GM12873 (cell line): ENCODE measurements at regions not wholly inside any gene's neighbourhood (a gene's known extent, or its start where the extent isn't known, plus 50 kb on each side); places are given as distances from the start of the nearest gene placed in this dataset.

ENCODE experiments used
- CTCF ChIP-seq: IDR thresholded peaks from 2 replicates; pipeline ENCODE4 v1.5.1; 2012; ENCODE audit warnings: low read depth, mild to moderate bottlenecking, moderate library complexity, low read length, control low read depth; ENCODE audit not compliant: insufficient read depth; ENCODE audit errors: missing control alignments

GRCh38 chr11:134476435-134477021 lies 64.5 kb upstream of the B3GAT1 start:
- TF ChIP-seq CTCF = no peak

GRCh38 chr11:134475951-134476350 lies 63.9 kb upstream of the B3GAT1 start:
- TF ChIP-seq CTCF = no peak

GRCh38 chr11:134474942-134475341 lies 62.9 kb upstream of the B3GAT1 start:
- TF ChIP-seq CTCF = no peak

- TF ChIP-seq CTCF = no peak
Observed at GRCh38 chr11:134474070-134474860, 62.2 kb upstream of the B3GAT1 start.

GRCh38 chr11:134471716-134472455 lies 59.8 kb upstream of the B3GAT1 start:
- TF ChIP-seq CTCF = no peak

- TF ChIP-seq CTCF = no peak
Observed at GRCh38 chr11:134471087-134471715, 59.2 kb upstream of the B3GAT1 start.

GRCh38 chr11:134470238-134470637 lies 58.2 kb upstream of the B3GAT1 start:
- no peak for TF ChIP-seq CTCF
